Duodenal mucosa (tissue), 2 donors: ENCODE measurements at regions not wholly inside any gene's neighbourhood (a gene's known extent, or its start where the extent isn't known, plus 50 kb on each side); places are given as distances from the start of the nearest gene placed in this dataset.

Source experiments
- H3K27ac ChIP-seq: one replicate; pipeline ENCODE4 v1.7.0; 2013; ENCODE audit warnings: low read depth, low read length
- H3K27me3 ChIP-seq, 2 donors: one replicate each; pipeline ENCODE4 v1.7.0; 2013; ENCODE audit warnings: low read length in 2 of 2, control low read depth in 1 of 2; ENCODE audit not compliant: insufficient read depth in 2 of 2, control insufficient read depth in 1 of 2
- H3K36me3 ChIP-seq, 2 donors: one replicate each; pipeline ENCODE4 v1.7.0; 2013; ENCODE audit warnings: low read length in 2 of 2, control low read depth in 1 of 2; ENCODE audit not compliant: insufficient read depth in 2 of 2, control insufficient read depth in 1 of 2
- H3K4me1 ChIP-seq, 2 donors: one replicate each; pipeline ENCODE4 v1.7.0; 2013; ENCODE audit warnings: low read length in 2 of 2, control low read depth in 1 of 2; ENCODE audit not compliant: insufficient read depth in 2 of 2, control insufficient read depth in 1 of 2
- H3K4me3 ChIP-seq, 2 donors: one replicate each; pipeline ENCODE4 v1.7.0; 2013; ENCODE audit warnings: low read length in 2 of 2, low read depth in 1 of 2
- H3K9ac ChIP-seq, 2 donors: one replicate each; pipeline ENCODE4 v1.7.0; 2013; ENCODE audit warnings: low read length in 2 of 2, low read depth in 1 of 2
- H3K9me3 ChIP-seq, 2 donors: one replicate each; pipeline ENCODE4 v1.7.0; 2013; ENCODE audit warnings: low read length in 2 of 2, control low read depth in 1 of 2; ENCODE audit not compliant: control insufficient read depth in 1 of 2

DNA sequence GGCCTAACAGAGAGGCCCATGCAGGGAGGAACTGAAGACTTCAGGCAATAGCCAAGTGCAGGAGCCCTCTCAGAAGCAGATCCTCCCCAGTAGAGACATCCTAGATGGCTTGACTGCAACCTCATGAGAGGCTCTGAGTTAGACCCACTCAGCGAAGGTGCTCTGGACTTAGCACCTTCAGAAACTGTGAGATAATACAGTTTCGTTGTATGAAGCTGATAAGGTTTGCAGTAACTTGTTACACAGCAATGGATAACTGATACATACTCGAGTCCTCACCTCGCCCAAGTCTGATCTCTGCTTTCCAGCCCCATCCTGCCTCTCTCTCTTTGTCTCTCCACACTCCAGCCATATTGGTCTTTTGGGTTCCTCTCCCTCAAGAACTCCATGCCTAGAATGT is 136.4 kb upstream of the EEPD1 start:
- H3K4me3 ChIP-seq = no peak overlapping the region
- no peaks in the 10 kb centered on the region for H3K4me1 ChIP-seq
- H3K27me3 ChIP-seq = no peaks in the 10 kb centered on the region
- no peaks in the 10 kb centered on the region for H3K9me3 ChIP-seq
- no peak overlapping the region for H3K9ac ChIP-seq
- H3K36me3 ChIP-seq = no peaks in the 10 kb centered on the region
- no peak overlapping the region for H3K27ac ChIP-seq

DNA sequence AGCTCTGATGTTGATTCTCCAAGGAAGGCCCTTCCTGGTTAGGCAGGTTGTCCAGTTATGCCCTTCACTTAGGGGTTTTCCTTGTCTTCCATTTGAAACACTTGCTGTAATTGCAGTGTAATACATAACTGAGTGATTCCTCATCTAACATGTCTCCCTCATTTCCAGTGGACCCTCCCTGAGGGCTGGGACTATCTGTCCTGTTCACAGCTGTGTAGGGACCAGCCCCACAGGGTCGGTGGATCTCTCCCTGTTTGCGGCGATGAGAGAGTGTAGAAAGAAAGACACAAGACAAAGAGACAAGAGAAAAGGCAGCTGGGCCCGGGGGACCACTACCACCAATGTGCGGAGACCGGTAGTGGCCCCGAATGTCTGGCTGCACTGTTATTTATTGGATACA is 135.9 kb upstream of the EEPD1 start:
- H3K9ac ChIP-seq = no peak overlapping the region
- H3K9me3 ChIP-seq = no peaks in the 10 kb centered on the region
- no peak overlapping the region for H3K4me3 ChIP-seq
- H3K36me3 ChIP-seq = no peaks in the 10 kb centered on the region
- H3K27ac ChIP-seq = no peak overlapping the region
- no peaks in the 10 kb centered on the region for H3K4me1 ChIP-seq
- no peaks in the 10 kb centered on the region for H3K27me3 ChIP-seq

DNA sequence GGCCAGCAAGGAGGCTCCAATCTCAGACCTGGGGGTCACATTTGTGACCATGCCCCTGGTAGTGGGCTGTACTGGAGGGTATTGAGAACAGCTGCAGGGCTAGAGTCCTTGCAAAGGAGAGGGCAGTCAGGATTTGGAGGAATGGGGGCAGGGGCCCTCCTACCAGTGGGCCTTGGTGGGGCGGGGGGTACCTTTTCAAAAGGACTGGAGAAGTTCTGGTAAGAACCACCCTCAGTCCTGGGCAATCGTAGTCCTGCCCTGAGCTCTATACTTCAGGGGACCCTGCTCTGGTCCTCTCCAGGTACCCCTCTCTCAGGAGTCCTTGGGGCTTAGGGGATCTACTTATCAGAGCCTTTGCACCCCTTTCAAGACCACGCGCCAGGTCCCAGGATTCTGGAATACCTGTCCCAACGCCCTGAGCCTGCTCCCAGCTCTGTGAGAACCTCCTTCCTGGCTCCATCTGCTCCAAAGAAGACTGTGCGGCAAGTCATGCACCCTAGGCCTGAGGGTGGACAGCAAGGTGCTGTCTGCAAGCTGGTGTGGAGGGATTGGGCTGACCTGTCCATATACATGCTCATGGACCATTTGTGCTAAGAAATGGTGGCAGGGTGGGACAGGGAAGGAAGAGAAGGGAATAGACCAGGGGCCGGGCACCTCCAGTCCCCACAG is 134.1 kb upstream of the EEPD1 start:
- H3K4me1 ChIP-seq = no peaks in the 10 kb centered on the region
- H3K9me3 ChIP-seq = no peaks in the 10 kb centered on the region
- no peak overlapping the region for H3K27ac ChIP-seq
- no peak overlapping the region for H3K9ac ChIP-seq
- H3K27me3 ChIP-seq = no peaks in the 10 kb centered on the region
- H3K36me3 ChIP-seq = no peaks in the 10 kb centered on the region
- no peak overlapping the region for H3K4me3 ChIP-seq

DNA sequence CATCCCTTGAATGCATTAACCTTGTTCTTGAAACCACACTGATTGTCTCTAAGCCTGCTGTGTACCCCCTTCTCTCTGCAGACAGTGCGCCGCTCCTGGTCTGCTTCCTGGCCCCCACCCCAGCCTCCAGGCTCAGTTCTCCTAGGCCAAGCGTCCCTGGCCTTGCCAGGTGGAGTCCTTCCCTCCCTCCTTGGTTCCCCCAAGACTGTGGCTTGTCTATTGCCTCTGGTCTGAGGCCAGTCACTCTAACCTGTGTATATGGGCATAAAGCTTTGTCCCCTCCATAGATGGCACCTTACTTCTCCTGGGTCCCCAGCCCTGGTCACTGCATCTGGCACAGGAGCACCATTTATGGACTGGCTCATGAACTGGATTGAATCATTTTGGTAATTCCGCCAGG is 133.5 kb upstream of the EEPD1 start:
- H3K9me3 ChIP-seq = no peaks in the 10 kb centered on the region
- H3K4me1 ChIP-seq = no peaks in the 10 kb centered on the region
- no peaks in the 10 kb centered on the region for H3K36me3 ChIP-seq
- no peaks in the 10 kb centered on the region for H3K27me3 ChIP-seq
- no peak overlapping the region for H3K9ac ChIP-seq
- H3K27ac ChIP-seq = no peak overlapping the region
- H3K4me3 ChIP-seq = no peak overlapping the region

DNA sequence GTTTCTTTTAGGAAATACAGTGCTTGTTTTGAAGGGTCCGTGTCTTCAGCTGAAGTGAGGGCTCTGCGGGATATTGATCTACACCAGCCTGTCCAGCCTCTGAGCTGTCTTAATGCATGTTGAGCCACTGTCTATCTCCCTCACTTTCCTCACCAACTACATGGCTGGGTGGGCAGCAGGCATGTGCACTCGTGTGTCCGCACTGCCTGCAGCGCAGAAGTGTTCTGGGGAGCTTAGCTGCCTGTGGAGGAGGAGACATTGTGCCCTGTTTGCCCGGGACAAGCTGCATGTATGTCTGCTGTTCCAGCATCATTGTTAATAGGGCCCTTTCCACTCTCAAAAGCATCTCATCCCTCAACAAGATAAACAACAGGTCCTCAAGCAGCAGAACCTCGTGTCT is 133.1 kb upstream of the EEPD1 start:
- Histone ChIP-seq H3K27ac (no peak overlapping the region), H3K9ac (no peak overlapping the region), H3K9me3 (no peaks in the 10 kb centered on the region), H3K4me1 (no peaks in the 10 kb centered on the region), H3K36me3 (no peaks in the 10 kb centered on the region), H3K27me3 (no peaks in the 10 kb centered on the region), H3K4me3 (no peak overlapping the region)

DNA sequence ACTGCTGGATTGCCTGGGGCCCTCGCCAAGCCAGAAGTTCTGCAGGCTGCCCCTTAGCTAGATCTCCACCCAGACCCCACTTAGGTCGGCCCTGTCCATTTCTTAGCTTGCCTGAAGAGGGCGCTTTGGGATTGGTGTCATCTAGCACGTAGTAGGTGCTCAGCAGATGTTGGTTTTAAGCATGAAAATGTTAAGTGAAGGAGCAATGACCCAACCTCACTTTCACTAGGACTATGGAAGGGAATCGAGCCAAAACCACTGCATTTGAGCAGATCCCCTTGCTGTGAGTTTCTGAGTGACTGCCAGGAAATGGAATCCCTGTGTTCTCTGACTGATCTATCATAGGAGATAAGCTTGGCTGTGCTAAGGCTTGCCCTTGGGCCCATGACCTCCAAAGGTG is 131.7 kb upstream of the EEPD1 start:
- no peaks in the 10 kb centered on the region for H3K36me3 ChIP-seq
- no peak overlapping the region for H3K4me3 ChIP-seq
- no peak overlapping the region for H3K27ac ChIP-seq
- no peak overlapping the region for H3K9ac ChIP-seq
- H3K9me3 ChIP-seq = no peaks in the 10 kb centered on the region
- no peaks in the 10 kb centered on the region for H3K27me3 ChIP-seq
- H3K4me1 ChIP-seq = no peaks in the 10 kb centered on the region

DNA sequence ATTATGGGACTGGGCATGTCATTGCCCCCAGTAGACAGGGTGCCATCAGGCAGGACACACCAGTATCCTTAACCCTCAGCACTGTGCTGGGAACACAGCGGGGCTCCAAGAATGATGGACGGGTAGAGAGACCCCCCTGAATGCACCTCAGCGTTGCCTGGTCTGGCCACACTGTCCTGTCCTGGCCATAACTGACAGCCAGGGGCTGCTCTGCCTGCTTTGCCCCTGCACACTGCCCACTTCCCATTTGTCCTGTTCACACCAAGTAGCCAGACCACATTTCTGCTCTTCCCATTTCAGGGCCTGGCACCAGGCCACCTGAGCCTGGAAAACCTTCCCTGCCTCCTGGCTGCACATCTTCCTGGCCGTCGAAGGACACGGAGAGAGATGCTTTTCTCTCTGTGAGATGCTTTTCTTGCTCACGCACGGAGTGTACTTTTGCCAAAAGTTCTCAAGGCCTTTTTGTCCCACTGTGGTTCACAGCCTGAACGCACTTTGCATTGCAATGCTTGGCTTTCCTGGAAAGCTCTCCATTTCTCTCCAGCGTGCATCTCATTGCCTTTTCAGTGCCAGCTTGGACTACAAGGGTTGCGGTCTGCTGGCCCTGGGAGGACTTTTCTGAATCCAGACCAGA is 131.0 kb upstream of the EEPD1 start:
- H3K27me3 ChIP-seq = no peaks in the 10 kb centered on the region
- no peak overlapping the region for H3K4me3 ChIP-seq
- H3K9me3 ChIP-seq = no peaks in the 10 kb centered on the region
- H3K9ac ChIP-seq = no peak overlapping the region
- no peaks in the 10 kb centered on the region for H3K36me3 ChIP-seq
- no peaks in the 10 kb centered on the region for H3K4me1 ChIP-seq
- no peak overlapping the region for H3K27ac ChIP-seq

DNA sequence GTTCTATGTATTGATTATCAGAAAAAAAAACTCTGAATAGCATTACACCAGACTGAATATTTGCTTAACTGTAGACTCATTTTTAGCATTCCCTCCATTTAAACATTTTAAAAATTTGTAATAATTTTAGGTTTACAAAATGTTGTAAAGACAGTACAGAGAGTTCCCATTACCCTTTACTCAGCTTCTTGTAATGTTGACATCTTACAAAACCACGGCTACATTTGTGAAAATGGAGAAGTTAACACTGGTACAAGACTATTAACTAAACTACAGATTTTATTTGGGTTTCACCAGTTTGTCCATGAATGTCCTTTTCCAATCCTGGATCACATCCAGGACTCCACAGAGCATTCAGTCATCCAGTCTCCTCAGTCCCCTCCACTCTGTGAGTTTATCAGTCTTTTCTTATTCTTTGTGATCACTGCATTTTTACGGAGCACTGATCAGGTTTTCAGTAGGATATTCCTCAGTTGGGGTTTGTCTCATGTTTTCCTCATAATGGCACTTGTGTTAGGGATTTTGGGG is 130.0 kb upstream of the EEPD1 start:
- Histone ChIP-seq H3K9ac (no peak overlapping the region), H3K9me3 (no peaks in the 10 kb centered on the region), H3K4me3 (no peak overlapping the region), H3K27me3 (no peaks in the 10 kb centered on the region), H3K27ac (no peak overlapping the region), H3K4me1 (no peaks in the 10 kb centered on the region), H3K36me3 (no peaks in the 10 kb centered on the region)

DNA sequence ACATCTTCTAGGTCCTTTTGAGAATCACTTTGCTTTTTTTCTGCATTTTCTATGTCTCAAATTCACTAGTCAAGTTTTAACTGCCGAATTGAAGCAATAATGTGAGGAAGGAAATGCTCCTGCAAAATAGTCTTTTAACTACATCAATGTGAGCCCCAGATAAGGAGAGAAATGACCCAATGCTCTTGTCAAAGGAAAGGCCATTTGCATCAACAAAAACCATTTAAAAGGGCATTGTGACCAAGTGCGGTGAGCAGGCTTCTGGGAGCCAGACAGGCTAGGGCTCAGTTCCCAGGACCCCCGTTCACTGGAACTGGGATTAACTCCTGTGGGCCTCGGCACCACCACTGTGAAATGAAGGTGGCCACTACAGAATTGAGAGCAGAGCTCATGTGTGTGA is 127.9 kb upstream of the EEPD1 start:
- no peak overlapping the region for H3K4me3 ChIP-seq
- H3K27me3 ChIP-seq = no peaks in the 10 kb centered on the region
- no peaks in the 10 kb centered on the region for H3K4me1 ChIP-seq
- no peak overlapping the region for H3K27ac ChIP-seq
- H3K9me3 ChIP-seq = no peaks in the 10 kb centered on the region
- no peaks in the 10 kb centered on the region for H3K36me3 ChIP-seq
- no peak overlapping the region for H3K9ac ChIP-seq

DNA sequence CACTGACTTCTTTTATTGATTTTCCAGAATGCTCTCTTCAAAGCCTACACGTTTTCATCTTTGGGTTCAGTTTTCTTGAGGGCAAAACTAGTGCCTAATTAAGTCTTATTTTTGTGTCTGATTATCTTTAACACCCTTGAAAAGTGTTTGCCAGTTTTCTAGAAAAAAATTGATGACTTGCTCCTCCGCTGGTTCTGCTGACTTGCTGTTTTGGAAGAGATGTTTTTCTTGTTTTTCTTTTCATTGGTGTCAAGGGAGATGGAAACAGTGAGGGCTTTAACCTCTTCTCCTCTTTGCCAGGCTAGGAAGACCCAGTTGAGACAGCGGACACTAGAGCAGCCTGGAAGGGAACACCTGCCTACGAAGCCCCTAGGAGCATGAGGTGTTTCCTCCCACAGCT is 123.7 kb upstream of the EEPD1 start:
- Histone ChIP-seq H3K9ac (no peak overlapping the region), H3K27me3 (no peaks in the 10 kb centered on the region), H3K9me3 (no peaks in the 10 kb centered on the region)

More for the DNA sequence above, 123.7 kb upstream of the EEPD1 start:
- no peaks in the 10 kb centered on the region for H3K36me3 ChIP-seq
- H3K4me3 ChIP-seq = no peak overlapping the region
- H3K4me1 ChIP-seq = no peaks in the 10 kb centered on the region
- H3K27ac ChIP-seq = no peak overlapping the region
